ENCODE measurements at regions not wholly inside any gene's neighbourhood (a gene's known extent, or its start where the extent isn't known, plus 50 kb on each side); places are given as distances from the start of the nearest gene placed in this dataset.

DNA sequence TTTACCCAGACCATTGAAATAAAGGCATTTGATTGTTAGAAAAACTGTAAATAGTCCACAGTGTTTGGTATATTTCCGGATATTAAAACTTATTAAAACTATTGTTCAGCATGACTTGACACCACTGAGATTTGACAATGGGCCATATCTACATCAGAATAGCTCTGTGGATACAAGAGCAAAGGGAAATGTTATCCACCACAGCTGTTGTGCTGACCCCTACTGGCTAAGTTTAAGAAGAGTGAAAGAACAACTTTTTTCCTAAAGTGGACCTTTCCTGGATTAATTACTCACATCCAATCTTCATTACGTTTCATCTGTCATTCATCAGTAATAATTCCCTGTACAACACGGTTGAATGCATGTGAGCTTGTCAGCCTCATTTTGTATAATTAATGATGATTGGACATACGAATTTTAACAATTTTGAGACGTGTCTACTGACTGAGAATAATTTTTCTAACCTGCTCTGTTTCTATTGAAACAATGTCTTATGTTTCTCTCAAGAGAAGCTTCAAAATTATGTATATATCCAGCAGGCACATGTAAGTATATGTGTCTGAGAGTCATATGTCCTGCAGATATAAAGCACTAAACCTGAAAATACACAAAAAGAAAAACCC is 1952.6 kb downstream of the MAT2B start (continued):
- TF ChIP-seq, protein P1, sequence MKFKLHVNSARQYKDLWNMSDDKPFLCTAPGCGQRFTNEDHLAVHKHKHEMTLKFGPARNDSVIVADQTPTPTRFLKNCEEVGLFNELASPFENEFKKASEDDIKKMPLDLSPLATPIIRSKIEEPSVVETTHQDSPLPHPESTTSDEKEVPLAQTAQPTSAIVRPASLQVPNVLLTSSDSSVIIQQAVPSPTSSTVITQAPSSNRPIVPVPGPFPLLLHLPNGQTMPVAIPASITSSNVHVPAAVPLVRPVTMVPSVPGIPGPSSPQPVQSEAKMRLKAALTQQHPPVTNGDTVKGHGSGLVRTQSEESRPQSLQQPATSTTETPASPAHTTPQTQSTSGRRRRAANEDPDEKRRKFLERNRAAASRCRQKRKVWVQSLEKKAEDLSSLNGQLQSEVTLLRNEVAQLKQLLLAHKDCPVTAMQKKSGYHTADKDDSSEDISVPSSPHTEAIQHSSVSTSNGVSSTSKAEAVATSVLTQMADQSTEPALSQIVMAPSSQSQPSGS (IDR thresholded peaks at IDR 0.05; ENCODE audit: low read length): no peak

GRCh38 chr5:165459232-165459631 is 1953.8 kb downstream of the MAT2B start:
- in situ Hi-C loops (cut with MboI): no loop called here
- Histone ChIP-seq H3K27ac (ENCODE audit: control insufficient read depth, insufficient read depth) (no peak overlapping the region), H2AFZ (ENCODE audit: control insufficient read depth, low read depth, low read length) (no peak overlapping the region), H3K27me3 (replicated peaks in 1 of 2; ENCODE audit: control insufficient read depth in 2 of 2, insufficient read depth in 2 of 2, low read length in 1 of 2) (no peaks in the 10 kb centered on the region), H3K9ac (ENCODE audit: control insufficient read depth, insufficient read depth, low read length) (no peak overlapping the region), H4K20me1 (ENCODE audit: control insufficient read depth, insufficient read depth) (no peaks in the 10 kb centered on the region), H3K36me3 (ENCODE audit: control insufficient read depth in 2 of 2, insufficient read depth in 2 of 2, low read length in 1 of 2) (no peaks in the 10 kb centered on the region), H3K4me1 (ENCODE audit: control insufficient read depth, insufficient read depth, low read length) (no peaks in the 10 kb centered on the region), H3K79me2 (ENCODE audit: control insufficient read depth, insufficient read depth, low read length) (no peaks in the 10 kb centered on the region), H3K4me3 (no peak overlapping the region), H3K9me3 (replicated peaks; ENCODE audit: control insufficient read depth, insufficient read depth, low read length) (no peaks in the 10 kb centered on the region), H3K4me2 (ENCODE audit: control insufficient read depth, insufficient read depth) (no peak overlapping the region)
- RAD21 ChIA-PET (ENCODE audit: unreplicated experiment): no interaction called here
- intact Hi-C loops (cut with micrococcal nuclease; ENCODE audit: unreplicated experiment): loop anchor here (5.0 to 10.0 kb wide), 2 partner anchors 1447 to 1894 kb away; no protein-coding TSS in a partner anchor
- ATAC-seq (no peak), DNase-seq (ENCODE audit: low read depth, low spot score) (no peak), FAIRE-seq (no peak)
- no TSS peak for BruUV-seq (replicated peaks)
- SMC1A ChIA-PET (ENCODE audit: uncharacterized antibody, unreplicated experiment): interaction anchor here (0.8 to 1.4 kb wide), 2 partner anchors 12 to 42 kb away, joined by 3 to 4 read pairs; no protein-coding TSS in a partner anchor
- POLR2A ChIA-PET: no interaction called here
- CTCF ChIA-PET: interaction anchor here (0.7 kb wide), 1 partner anchor 21 kb away, joined by 3 read pairs; no protein-coding TSS in a partner anchor
- TF ChIP-seq NRF1 (conservative IDR thresholded peaks at IDR 0.05; ENCODE audit: low read depth, low read length) (no peak), KDM1A (IDR thresholded peaks at IDR 0.05; ENCODE audit: borderline replicate concordance) (no peak), RELA (IDR thresholded peaks at IDR 0.05; ENCODE audit: borderline replicate concordance, partially characterized antibody) (no peak), FOXM1 (IDR thresholded peaks at IDR 0.05; ENCODE audit: low read depth, low read length) (no peak), MLLT1 (IDR thresholded peaks at IDR 0.05) (no peak), SREBF1 (IDR thresholded peaks at IDR 0.05; ENCODE audit: low read length) (no peak), USF2 (IDR thresholded peaks at IDR 0.05; ENCODE audit: borderline replicate concordance, low read depth, low read length) (no peak), CEBPB (IDR thresholded peaks at IDR 0.05; ENCODE audit: borderline replicate concordance in 1 of 2, low read depth in 2 of 2, low read length in 2 of 2) (no peak), POU2F2 (IDR thresholded peaks at IDR 0.05; ENCODE audit: borderline replicate concordance, low read depth, low read length) (no peak), GABPA (IDR thresholded peaks at IDR 0.05; ENCODE audit: low read depth) (no peak), SIN3A (IDR thresholded peaks at IDR 0.05; ENCODE audit: low read depth, low read length) (no peak), MXI1 (IDR thresholded peaks at IDR 0.05; ENCODE audit: low read depth, low read length) (no peak), BHLHE40 (IDR thresholded peaks at IDR 0.05; ENCODE audit: borderline replicate concordance in 1 of 2, low read depth in 2 of 2, low read length in 1 of 2) (no peak), RUNX3 (IDR thresholded peaks at IDR 0.05; ENCODE audit: low read length) (no peak), WRNIP1 (IDR thresholded peaks at IDR 0.05; ENCODE audit: borderline replicate concordance, low read depth, low read length) (no peak), CREM (IDR thresholded peaks at IDR 0.05; ENCODE audit: low read depth) (no peak), POLR2AphosphoS2 (IDR thresholded peaks at IDR 0.05; ENCODE audit: low read depth, low read length) (no peak)

Measured in GM12878 (cell line).